GM12891 (cell line): ENCODE measurements at regions not wholly inside any gene's neighbourhood (a gene's known extent, or its start where the extent isn't known, plus 50 kb on each side); places are given as distances from the start of the nearest gene placed in this dataset.

Source experiments
- PAX5 ChIP-seq: IDR thresholded peaks from 2 replicates; pipeline ENCODE4 v1.6.1; 2011; ENCODE audit warnings: low read length, moderate library complexity, mild to moderate bottlenecking; ENCODE audit not compliant: insufficient read depth, severe bottlenecking
- POLR2A ChIP-seq: IDR thresholded peaks from 2 replicates; pipeline ENCODE4 v1.6.1; 2011; ENCODE audit warnings: low read depth, low read length, control low read depth
- POLR2AphosphoS5 ChIP-seq: IDR thresholded peaks from 2 replicates; pipeline ENCODE4 v1.6.1; 2011; ENCODE audit warnings: low read depth, low read length, control low read depth
- POU2F2 ChIP-seq: IDR thresholded peaks from 2 replicates; pipeline ENCODE4 v1.6.1; 2011; ENCODE audit warnings: low read depth, mild to moderate bottlenecking, control low read depth, low read length, moderate library complexity
- SPI1 ChIP-seq: IDR thresholded peaks from 2 replicates; pipeline ENCODE4 v1.6.1; 2011; ENCODE audit warnings: low read depth, low read length, control low read depth
- TAF1 ChIP-seq: IDR thresholded peaks from 2 replicates; pipeline ENCODE4 v1.6.1; 2011; ENCODE audit warnings: low read depth, low read length, control low read depth

DNA sequence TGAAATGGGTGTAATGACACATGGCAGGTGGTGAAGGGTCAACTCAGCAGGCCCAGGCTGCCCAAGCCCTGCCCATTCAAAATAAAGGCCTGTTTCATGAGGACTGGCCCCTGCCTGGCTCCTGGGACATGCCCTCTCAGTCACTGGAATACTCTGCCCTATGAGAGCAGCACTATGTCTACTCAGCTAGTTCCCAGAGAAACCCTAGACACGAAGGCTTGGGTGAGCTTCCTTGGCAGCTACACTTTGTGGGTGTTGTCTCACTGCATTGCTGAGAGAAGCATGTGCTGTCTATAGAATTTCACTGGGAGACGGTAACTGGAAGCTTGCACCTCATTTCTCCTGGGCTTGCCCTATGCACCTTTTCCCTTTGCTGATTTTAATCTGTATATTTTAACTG, 752.8 kb downstream of the LIG4 start:
- TF ChIP-seq POLR2A (no peak), TAF1 (no peak), POLR2AphosphoS5 (no peak), PAX5 (no peak), SPI1 (no peak), POU2F2 (no peak)
